ENCODE measurements at regions not wholly inside any gene's neighbourhood (a gene's known extent, or its start where the extent isn't known, plus 50 kb on each side); places are given as distances from the start of the nearest gene placed in this dataset.

DNA sequence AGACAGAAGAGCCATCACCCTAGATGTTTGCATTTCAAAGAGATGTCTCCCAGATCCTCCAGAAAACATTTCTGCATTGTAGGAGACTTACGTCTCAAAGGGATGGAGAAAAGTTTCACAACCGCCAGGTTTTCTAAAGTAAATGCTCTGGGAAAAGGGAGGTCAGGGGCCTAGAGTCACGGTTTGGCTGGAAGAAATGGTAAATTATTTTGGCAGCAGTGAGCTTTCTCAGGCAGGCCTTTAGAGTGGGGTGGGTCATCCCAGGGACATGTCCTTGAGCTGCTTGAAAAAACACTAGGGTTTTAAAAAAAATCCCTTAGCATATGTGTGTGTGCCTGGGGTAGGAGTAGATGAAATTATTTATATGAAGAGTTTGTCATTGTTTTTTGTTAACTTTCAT is 728.8 kb downstream of the TYW1 start:
- TF ChIP-seq EZH2 (IDR thresholded peaks at IDR 0.05; ENCODE audit: borderline replicate concordance, low read depth, low read length, poor library complexity, severe bottlenecking), result no peak
- TF ChIP-seq, protein P1, sequence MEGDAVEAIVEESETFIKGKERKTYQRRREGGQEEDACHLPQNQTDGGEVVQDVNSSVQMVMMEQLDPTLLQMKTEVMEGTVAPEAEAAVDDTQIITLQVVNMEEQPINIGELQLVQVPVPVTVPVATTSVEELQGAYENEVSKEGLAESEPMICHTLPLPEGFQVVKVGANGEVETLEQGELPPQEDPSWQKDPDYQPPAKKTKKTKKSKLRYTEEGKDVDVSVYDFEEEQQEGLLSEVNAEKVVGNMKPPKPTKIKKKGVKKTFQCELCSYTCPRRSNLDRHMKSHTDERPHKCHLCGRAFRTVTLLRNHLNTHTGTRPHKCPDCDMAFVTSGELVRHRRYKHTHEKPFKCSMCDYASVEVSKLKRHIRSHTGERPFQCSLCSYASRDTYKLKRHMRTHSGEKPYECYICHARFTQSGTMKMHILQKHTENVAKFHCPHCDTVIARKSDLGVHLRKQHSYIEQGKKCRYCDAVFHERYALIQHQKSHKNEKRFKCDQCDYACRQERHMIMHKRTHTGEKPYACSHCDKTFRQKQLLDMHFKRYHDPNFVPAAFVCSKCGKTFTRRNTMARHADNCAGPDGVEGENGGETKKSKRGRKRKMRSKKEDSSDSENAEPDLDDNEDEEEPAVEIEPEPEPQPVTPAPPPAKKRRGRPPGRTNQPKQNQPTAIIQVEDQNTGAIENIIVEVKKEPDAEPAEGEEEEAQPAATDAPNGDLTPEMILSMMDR (conservative IDR thresholded peaks at IDR 0.05; ENCODE audit: low read depth, low read length), result no peak

All from A673 (cell line).